ENCODE measurements at regions not wholly inside any gene's neighbourhood (a gene's known extent, or its start where the extent isn't known, plus 50 kb on each side); places are given as distances from the start of the nearest gene placed in this dataset.

DNA sequence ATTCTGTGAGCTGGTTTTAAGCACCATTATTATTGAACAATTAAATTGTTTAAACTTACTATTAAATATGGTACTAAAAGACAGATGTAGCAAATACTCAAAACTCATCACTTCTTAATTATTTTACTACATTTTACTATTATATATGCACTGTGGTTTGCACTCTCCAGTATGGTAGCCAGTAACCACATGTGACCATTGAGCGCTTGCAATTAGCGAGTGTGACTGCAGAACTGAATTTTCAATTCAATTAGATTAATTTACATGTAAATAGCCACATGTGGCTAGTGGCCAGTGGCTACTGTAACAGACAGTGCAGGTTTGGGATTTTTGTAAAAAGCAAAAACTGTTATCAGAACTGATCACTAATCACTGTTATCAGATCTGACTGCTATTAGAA, 208.2 kb upstream of the SOX21 start:
- TF ChIP-seq CTCF (IDR thresholded peaks at IDR 0.05) (no peak), POLR2A (IDR thresholded peaks at IDR 0.05) (no peak), EP300 (IDR thresholded peaks at IDR 0.05; ENCODE audit: low read depth) (no peak), POLR2AphosphoS5 (IDR thresholded peaks at IDR 0.05) (no peak)
